Astrocyte of the cerebellum (primary cell): ENCODE measurements at regions not wholly inside any gene's neighbourhood (a gene's known extent, or its start where the extent isn't known, plus 50 kb on each side); places are given as distances from the start of the nearest gene placed in this dataset.

Source experiments
- DNase-seq: peaks from one replicate; pipeline ENCODE4 v3.0.0-alpha.2; 2011; ENCODE audit warnings: low read depth
- H3K4me3 ChIP-seq: 2 replicates; pipeline ENCODE4 v1.5.1; 2011; ENCODE audit warnings: mild to moderate bottlenecking, low read depth, low read length, moderate library complexity
- in situ Hi-C: cut with HindIII; loops from 2 replicates; pipeline ENCODE4 v1.10.0; 2017; ENCODE audit warnings: low sequenced_read_pairs
- TF ChIP-seq, protein P1 (sequence below): IDR thresholded peaks from 2 replicates; pipeline ENCODE4 v1.5.1; 2012; ENCODE audit warnings: low read length, low read depth, moderate library complexity, mild to moderate bottlenecking; ENCODE audit errors: missing control alignments

DNA sequence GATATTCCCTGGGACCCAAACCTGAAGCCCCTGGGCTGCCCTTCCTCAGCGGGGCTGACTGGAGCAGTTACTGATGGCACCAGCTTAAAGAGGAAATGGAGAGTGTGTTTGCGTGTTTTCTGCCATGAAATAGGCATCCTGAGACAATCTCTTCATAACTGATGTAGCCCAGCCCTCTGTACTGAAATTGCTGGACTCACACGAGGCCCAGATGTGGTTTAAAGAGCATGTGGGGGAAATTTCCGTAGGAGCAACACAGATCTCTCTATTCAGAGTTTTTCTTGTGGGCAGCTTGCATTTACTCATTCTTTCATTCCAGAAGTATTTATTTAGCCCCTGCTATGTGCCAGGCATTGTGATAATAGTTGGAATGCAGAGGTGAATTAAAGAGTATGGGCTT, 782.1 kb upstream of the TBX3 start:
- no peak overlapping the region for H3K4me3 ChIP-seq
- in situ Hi-C loops, result no loop called here
- DNase-seq, result no peak
- TF ChIP-seq, protein P1, sequence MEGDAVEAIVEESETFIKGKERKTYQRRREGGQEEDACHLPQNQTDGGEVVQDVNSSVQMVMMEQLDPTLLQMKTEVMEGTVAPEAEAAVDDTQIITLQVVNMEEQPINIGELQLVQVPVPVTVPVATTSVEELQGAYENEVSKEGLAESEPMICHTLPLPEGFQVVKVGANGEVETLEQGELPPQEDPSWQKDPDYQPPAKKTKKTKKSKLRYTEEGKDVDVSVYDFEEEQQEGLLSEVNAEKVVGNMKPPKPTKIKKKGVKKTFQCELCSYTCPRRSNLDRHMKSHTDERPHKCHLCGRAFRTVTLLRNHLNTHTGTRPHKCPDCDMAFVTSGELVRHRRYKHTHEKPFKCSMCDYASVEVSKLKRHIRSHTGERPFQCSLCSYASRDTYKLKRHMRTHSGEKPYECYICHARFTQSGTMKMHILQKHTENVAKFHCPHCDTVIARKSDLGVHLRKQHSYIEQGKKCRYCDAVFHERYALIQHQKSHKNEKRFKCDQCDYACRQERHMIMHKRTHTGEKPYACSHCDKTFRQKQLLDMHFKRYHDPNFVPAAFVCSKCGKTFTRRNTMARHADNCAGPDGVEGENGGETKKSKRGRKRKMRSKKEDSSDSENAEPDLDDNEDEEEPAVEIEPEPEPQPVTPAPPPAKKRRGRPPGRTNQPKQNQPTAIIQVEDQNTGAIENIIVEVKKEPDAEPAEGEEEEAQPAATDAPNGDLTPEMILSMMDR, result no peak

- TF ChIP-seq, protein P1, result no peak
- H3K4me3 ChIP-seq, result no peak overlapping the region
- in situ Hi-C loops, result no loop called here
- no peak for DNase-seq
Observed at GRCh38 chr12:115464661-115465060, 780.7 kb upstream of the TBX3 start.

- DNase-seq, result no peak
- H3K4me3 ChIP-seq, result no peak overlapping the region
- TF ChIP-seq, protein P1, result no peak
- in situ Hi-C loops, result no loop called here
Observed at GRCh38 chr12:115464111-115464581, 780.2 kb upstream of the TBX3 start.

DNA sequence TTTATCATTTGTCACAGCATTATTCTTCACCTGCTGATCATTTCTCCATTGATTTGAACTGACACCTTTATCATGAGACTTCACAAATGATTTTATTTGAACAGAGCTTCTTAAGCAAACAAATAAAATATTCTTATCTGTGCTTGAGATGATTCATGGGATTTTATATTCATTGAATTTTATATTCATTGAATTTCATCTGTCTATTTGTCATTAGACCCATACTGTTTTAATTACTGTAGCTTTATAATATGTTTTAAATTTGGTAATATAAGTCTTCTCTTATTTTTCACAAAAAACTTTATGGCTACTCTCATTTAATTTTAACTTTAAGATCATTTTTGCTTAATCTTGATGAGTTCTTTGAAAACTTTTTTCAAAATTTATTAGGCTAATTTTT, 777.4 kb upstream of the TBX3 start:
- in situ Hi-C loops, result no loop called here
- DNase-seq, result no peak
- no peak overlapping the region for H3K4me3 ChIP-seq
- TF ChIP-seq, protein P1, result no peak

- no peak for DNase-seq
- TF ChIP-seq, protein P1, result no peak
- H3K4me3 ChIP-seq, result no peak overlapping the region
- in situ Hi-C loops, result no loop called here
Observed at GRCh38 chr12:115457798-115458197, 773.8 kb upstream of the TBX3 start.

- TF ChIP-seq, protein P1, result no peak
- in situ Hi-C loops, result no loop called here
- DNase-seq, result no peak
- no peak overlapping the region for H3K4me3 ChIP-seq
Observed at GRCh38 chr12:115456946-115457689, 773.1 kb upstream of the TBX3 start.

DNA sequence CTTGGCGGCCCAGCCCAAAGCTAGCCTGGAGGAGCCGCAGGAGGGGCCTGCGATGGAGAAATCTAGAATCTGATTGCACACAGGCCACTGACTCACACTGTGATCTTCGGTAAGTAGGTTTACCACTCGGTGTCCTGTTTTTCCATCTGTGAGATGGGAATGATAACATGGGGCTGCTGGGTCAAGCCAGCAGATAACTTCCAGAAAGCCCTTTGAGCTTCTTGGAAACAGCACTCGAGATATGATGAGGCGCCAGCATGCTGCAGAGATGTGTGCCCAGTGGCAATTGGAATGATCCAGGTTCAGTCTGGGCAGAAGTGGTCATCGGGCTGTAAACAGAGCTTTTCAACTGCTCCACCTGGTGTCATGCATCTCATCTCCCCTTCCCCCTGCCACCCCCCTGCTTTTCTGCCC, 771.3 kb upstream of the TBX3 start:
- H3K4me3 ChIP-seq, result no peak overlapping the region
- TF ChIP-seq, protein P1, result no peak
- in situ Hi-C loops, result no loop called here
- DNase-seq, result no peak
